SU-DHL-6 (cell line): ENCODE measurements at regions not wholly inside any gene's neighbourhood (a gene's known extent, or its start where the extent isn't known, plus 50 kb on each side); places are given as distances from the start of the nearest gene placed in this dataset.

Source experiments
- H2AFZ ChIP-seq: fragments of 200-600 bp; sonication (generic); 2 replicates; pipeline ENCODE4 v1.6.1; 2014; ENCODE audit warnings: low read depth, mild to moderate bottlenecking, moderate library complexity, mixed read lengths, antibody characterized with exemption, low read length; ENCODE audit not compliant: severe bottlenecking
- H3F3A ChIP-seq: fragments of 200-600 bp; shearing (Covaris generic); 2 replicates; pipeline ENCODE4 v1.6.0; 2016; ENCODE audit warnings: antibody characterized with exemption, mild to moderate bottlenecking; ENCODE audit not compliant: insufficient read depth
- H3K27ac ChIP-seq: fragments of 200-600 bp; sonication (generic); 2 replicates; pipeline ENCODE4 v1.5.1; 2016; ENCODE audit warnings: low read depth, mild to moderate bottlenecking, low read length, moderate library complexity, mixed read lengths
- H3K27me3 ChIP-seq: fragments of 200-600 bp; sonication (generic), shearing (Covaris generic); 2 replicates; pipeline ENCODE4 v1.6.0; 2014; ENCODE audit warnings: mild to moderate bottlenecking, low read length
- H3K36me3 ChIP-seq: fragments of 200-600 bp; sonication (generic); 2 replicates; pipeline ENCODE4 v1.6.1; 2014; ENCODE audit warnings: mild to moderate bottlenecking, low read length, mixed read lengths
- H3K4me2 ChIP-seq: fragments of 300-600, 200-600 bp; shearing (Covaris generic), sonication (generic); 2 replicates; pipeline ENCODE4 v1.6.0; 2014; ENCODE audit warnings: low read length, low read depth, mild to moderate bottlenecking; ENCODE audit not compliant: poor library complexity, severe bottlenecking
- H3K4me3 ChIP-seq: fragments of 200-600 bp; sonication (generic); 2 replicates; pipeline ENCODE4 v1.5.1; 2014; ENCODE audit warnings: antibody characterized with exemption, low read length, mild to moderate bottlenecking, mixed read lengths; ENCODE audit not compliant: insufficient read depth, poor library complexity, severe bottlenecking
- H3K79me2 ChIP-seq: fragments of 200-600 bp; sonication (generic); 2 replicates; pipeline ENCODE4 v1.6.1; 2014; ENCODE audit warnings: mild to moderate bottlenecking, low read length, moderate library complexity; ENCODE audit not compliant: insufficient read depth
- H3K9ac ChIP-seq: fragments of 200-600 bp; sonication (generic); 2 replicates; pipeline ENCODE4 v1.7.0; 2014; ENCODE audit warnings: mild to moderate bottlenecking, low read length
- H3K9me2 ChIP-seq: fragments of 200-600 bp; sonication (generic); replicated peaks from 2 replicates; pipeline ENCODE4 v1.6.1; 2014; ENCODE audit warnings: low read length; ENCODE audit not compliant: insufficient read depth
- H3K9me3 ChIP-seq: fragments of 200-600 bp; sonication (generic); 2 replicates; pipeline ENCODE4 v1.6.1; 2014; ENCODE audit warnings: low read length, mixed read lengths; ENCODE audit not compliant: insufficient read depth
- H4K20me1 ChIP-seq: fragments of 200-600 bp; sonication (generic); 2 replicates; pipeline ENCODE4 v1.6.1; 2014; ENCODE audit warnings: low read depth, mild to moderate bottlenecking, antibody characterized with exemption, low read length, moderate library complexity, mixed read lengths
- CTCF ChIP-seq: fragments of 200-600 bp; sonication (generic); IDR thresholded peaks from one replicate; pipeline ENCODE4 v1.5.1; 2017; ENCODE audit warnings: antibody characterized with exemption, mild to moderate bottlenecking, low read length, moderate library complexity; ENCODE audit not compliant: insufficient read depth, poor library complexity, severe bottlenecking
- EZH2phosphoT487 ChIP-seq: fragments of 200-600 bp; sonication (generic), shearing (Covaris generic); conservative IDR thresholded peaks from 2 replicates; pipeline ENCODE4 v1.6.1; 2018; ENCODE audit warnings: mild to moderate bottlenecking, antibody characterized with exemption, low read length, moderate library complexity, mixed read lengths

GRCh38 chr15:29480949-29481348 lies 211.3 kb upstream of the NSMCE3 start:
- no peak overlapping the region for H3K27ac ChIP-seq

GRCh38 chr15:29480278-29480677 lies 210.7 kb upstream of the NSMCE3 start:
- Histone ChIP-seq H3K79me2 (no peaks in the 10 kb centered on the region), H3K9me2 (no peaks in the 10 kb centered on the region), H3K4me3 (no peak overlapping the region), H3K36me3 (no peaks in the 10 kb centered on the region), H3K27ac (no peak overlapping the region), H3F3A (no peaks in the 10 kb centered on the region), H4K20me1 (no peaks in the 10 kb centered on the region), H3K27me3 (no peaks in the 10 kb centered on the region), H3K9ac (no peak overlapping the region), H3K4me2 (no peak overlapping the region), H2AFZ (no peak overlapping the region), H3K9me3 (no peaks in the 10 kb centered on the region)
- TF ChIP-seq EZH2phosphoT487 (no peak), CTCF (no peak)

More at GRCh38 chr15:29480949-29481348, 211.3 kb upstream of the NSMCE3 start:
- H3K36me3 ChIP-seq: no peaks in the 10 kb centered on the region
- no peak overlapping the region for H2AFZ ChIP-seq
- H3F3A ChIP-seq: no peaks in the 10 kb centered on the region
- no peaks in the 10 kb centered on the region for H3K9me3 ChIP-seq
- no peak overlapping the region for H3K4me3 ChIP-seq
- H3K4me2 ChIP-seq: no peak overlapping the region
- no peak for TF ChIP-seq CTCF
- no peak for TF ChIP-seq EZH2phosphoT487
- no peaks in the 10 kb centered on the region for H3K27me3 ChIP-seq
- H4K20me1 ChIP-seq: no peaks in the 10 kb centered on the region
- no peak overlapping the region for H3K9ac ChIP-seq
- H3K79me2 ChIP-seq: no peaks in the 10 kb centered on the region
- no peaks in the 10 kb centered on the region for H3K9me2 ChIP-seq

- Histone ChIP-seq H3K36me3 (no peaks in the 10 kb centered on the region), H4K20me1 (no peaks in the 10 kb centered on the region), H3K9me3 (no peaks in the 10 kb centered on the region), H3K4me3 (no peak overlapping the region), H3K27me3 (no peaks in the 10 kb centered on the region), H3K9me2 (no peaks in the 10 kb centered on the region), H3K4me2 (no peak overlapping the region), H3K27ac (no peak overlapping the region), H3K9ac (no peak overlapping the region), H2AFZ (no peak overlapping the region), H3F3A (no peaks in the 10 kb centered on the region), H3K79me2 (no peaks in the 10 kb centered on the region)
- TF ChIP-seq EZH2phosphoT487 (no peak), CTCF (no peak)
These were observed 207.6 kb upstream of the NSMCE3 start for GRCh38 chr15:29477256-29477655.
